ENCODE measurements at regions not wholly inside any gene's neighbourhood (a gene's known extent, or its start where the extent isn't known, plus 50 kb on each side); places are given as distances from the start of the nearest gene placed in this dataset.

DNA sequence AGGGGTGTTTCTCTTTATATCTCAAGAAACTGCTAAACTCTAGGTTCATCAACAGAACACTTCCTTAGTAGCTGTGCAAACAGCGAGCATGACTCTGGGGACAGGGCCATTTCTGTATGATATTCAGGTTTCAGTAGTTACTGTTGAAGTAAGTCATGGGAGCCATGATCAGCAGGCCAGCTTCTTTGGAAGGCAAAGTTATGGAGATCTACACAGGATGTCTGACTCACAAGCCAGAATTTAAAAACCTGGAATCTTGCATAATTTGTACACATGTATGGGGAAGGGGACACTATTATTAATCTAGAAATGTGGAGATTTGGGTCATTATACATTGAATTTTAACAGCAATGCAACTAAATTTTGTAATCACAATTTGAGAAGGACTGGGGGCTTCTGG, 187.8 kb upstream of the NR3C2 start:
- POLR2A ChIA-PET (ENCODE audit: partially characterized antibody): no interaction called here
- H3K79me2 ChIP-seq (ENCODE audit: control insufficient read depth in 1 of 2, insufficient read depth in 2 of 2, low read length in 2 of 2): no peaks in the 10 kb centered on the region
- H4K20me1 ChIP-seq (replicated peaks in 1 of 2; ENCODE audit: control insufficient read depth in 1 of 2, insufficient read depth in 2 of 2, low read length in 2 of 2): no peaks in the 10 kb centered on the region
- H3K4ac ChIP-seq (replicated peaks; ENCODE audit: insufficient read length, low read depth, low read length): no peak overlapping the region
- FAIRE-seq (no peak), DNase-seq (ENCODE audit: low read depth in 1 of 2, low spot score in 2 of 2) (no peak)
- H3K14ac ChIP-seq (ENCODE audit: insufficient read length): no peak overlapping the region
- no peak overlapping the region for H3K23ac ChIP-seq (ENCODE audit: insufficient read length)
- H2AK5ac ChIP-seq (ENCODE audit: low read depth, low read length): no peak overlapping the region
- H3K56ac ChIP-seq (replicated peaks; ENCODE audit: insufficient read length, low read depth, low read length): no peak overlapping the region
- H3K4me2 ChIP-seq (ENCODE audit: insufficient read depth in 1 of 2, low read depth in 2 of 2, low read length in 2 of 2): no peak overlapping the region
- WGBS, 2 experiments (ENCODE audit: extremely low coverage in 1 of 2, insufficient coverage in 1 of 2, insufficient read length in 1 of 2, insufficient replicate concordance in 2 of 2, low coverage in 1 of 2, low lambda C conversion rate in 2 of 2, missing lambda C conversion rate in 1 of 2): 94% methylated on average over 1 of the region's 1 CpG; no CpG with 5 or more reads in 1 of the 2 experiments
- no peak overlapping the region for H3K9ac ChIP-seq (replicated peaks in 1 of 4; ENCODE audit: extremely low read depth in 1 of 4, low read depth in 3 of 4, low read length in 3 of 4)
- H3K18ac ChIP-seq (ENCODE audit: extremely low read depth, low read length): no peak overlapping the region
- no peaks in the 10 kb centered on the region for H3K23me2 ChIP-seq (ENCODE audit: low read depth, low read length)
- H4K8ac ChIP-seq (ENCODE audit: extremely low read depth, insufficient read depth, low read length): no peak overlapping the region
- H3K4me1 ChIP-seq (replicated peaks in 1 of 4; ENCODE audit: control insufficient read depth in 3 of 4, insufficient read depth in 4 of 4, low read length in 3 of 4): no peaks in the 10 kb centered on the region
- H3K27ac ChIP-seq (ENCODE audit: low read depth, low read length): no peak overlapping the region
- CTCF ChIA-PET (ENCODE audit: partially characterized antibody): no interaction called here
- no peak overlapping the region for H2BK120ac ChIP-seq (replicated peaks; ENCODE audit: low read depth, low read length)
- TF ChIP-seq EZH2 (IDR thresholded peaks at IDR 0.05; ENCODE audit: low read depth, low read length, severe bottlenecking): no peak
- TF ChIP-seq HDAC2 (IDR thresholded peaks at IDR 0.05; ENCODE audit: borderline replicate concordance in 1 of 2, low read depth in 2 of 2, low read length in 2 of 2): no peak
- no peak overlapping the region for H3K4me3 ChIP-seq (ENCODE audit: extremely low read depth in 1 of 4, insufficient read depth in 2 of 4, low read depth in 3 of 4, low read length in 4 of 4)
- no peak overlapping the region for H2BK15ac ChIP-seq (ENCODE audit: low read length)
- no peaks in the 10 kb centered on the region for H3K9me3 ChIP-seq (ENCODE audit: insufficient read depth in 2 of 2, low read depth in 1 of 2, low read length in 1 of 2)
- H3K36me3 ChIP-seq (ENCODE audit: control insufficient read depth in 2 of 4, insufficient read depth in 4 of 4, low read length in 3 of 4): no peaks in the 10 kb centered on the region
- no peak overlapping the region for H2BK12ac ChIP-seq (ENCODE audit: low read depth, low read length)
- no peak overlapping the region for H2AFZ ChIP-seq (ENCODE audit: low read length)
- H2BK5ac ChIP-seq (ENCODE audit: low read depth, low read length): no peak overlapping the region
- no peaks in the 10 kb centered on the region for H3K79me1 ChIP-seq (ENCODE audit: low read depth, low read length)
- no peaks in the 10 kb centered on the region for H3K27me3 ChIP-seq (replicated peaks in 1 of 4; ENCODE audit: control insufficient read depth in 3 of 4, extremely low read depth in 1 of 4, insufficient read depth in 3 of 4, low read length in 3 of 4)
- no peak overlapping the region for H4K5ac ChIP-seq (ENCODE audit: insufficient read length, low read depth, low read length)
- H4K91ac ChIP-seq (replicated peaks; ENCODE audit: insufficient read length, low read length): no peak overlapping the region
- no peak overlapping the region for H2BK20ac ChIP-seq (ENCODE audit: low read length)

All from H1 (cell line).